GM06990 (cell line): ENCODE measurements at regions not wholly inside any gene's neighbourhood (a gene's known extent, or its start where the extent isn't known, plus 50 kb on each side); places are given as distances from the start of the nearest gene placed in this dataset.

Experiments used
- DNase-seq: peaks from one replicate; pipeline ENCODE4 v3.0.0-alpha.2; 2011; ENCODE audit not compliant: insufficient read length; ENCODE audit errors: extremely low read depth
- H3K27me3 ChIP-seq: replicated peaks from 2 replicates; pipeline ENCODE4 v1.6.0; 2011; ENCODE audit warnings: low read length; ENCODE audit not compliant: control insufficient read depth, insufficient read depth
- H3K36me3 ChIP-seq: 2 replicates; pipeline ENCODE4 v1.5.1; 2011; ENCODE audit warnings: low read length; ENCODE audit not compliant: control insufficient read depth, insufficient read depth
- H3K4me3 ChIP-seq: replicated peaks from 2 replicates; pipeline ENCODE4 v1.5.1; 2011; ENCODE audit warnings: low read depth, mild to moderate bottlenecking, control low read depth, low read length
- TF ChIP-seq, protein P1 (sequence below): IDR thresholded peaks from 2 replicates; pipeline ENCODE4 v1.5.1; 2011; ENCODE audit warnings: low read length, control low read depth, mild to moderate bottlenecking, inconsistent platforms; ENCODE audit not compliant: insufficient read depth, poor library complexity, severe bottlenecking

DNA sequence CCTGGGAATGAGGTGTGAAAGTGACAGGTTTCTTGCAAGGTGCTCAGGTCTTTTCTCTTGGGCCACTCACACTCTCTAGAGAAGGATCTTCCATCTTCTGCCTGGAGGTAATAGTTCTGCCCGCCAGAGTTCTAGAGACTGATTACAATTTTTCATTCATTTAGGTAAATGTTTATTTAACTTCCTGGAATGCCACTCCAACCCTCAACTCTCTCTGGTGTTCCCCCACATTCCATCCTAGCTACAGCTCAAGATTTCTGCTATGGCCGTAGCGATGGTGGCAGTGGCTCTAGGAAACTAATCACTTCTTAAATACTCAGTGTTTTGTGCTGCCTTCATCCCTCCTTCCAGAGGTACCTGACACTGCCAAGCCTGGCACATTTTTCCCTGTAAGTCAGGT lies 174.6 kb downstream of the WDR11 start:
- Histone ChIP-seq H3K4me3 (no peak overlapping the region), H3K36me3 (no peaks in the 10 kb centered on the region), H3K27me3 (no peaks in the 10 kb centered on the region)
- no peak for DNase-seq
- TF ChIP-seq, protein P1, sequence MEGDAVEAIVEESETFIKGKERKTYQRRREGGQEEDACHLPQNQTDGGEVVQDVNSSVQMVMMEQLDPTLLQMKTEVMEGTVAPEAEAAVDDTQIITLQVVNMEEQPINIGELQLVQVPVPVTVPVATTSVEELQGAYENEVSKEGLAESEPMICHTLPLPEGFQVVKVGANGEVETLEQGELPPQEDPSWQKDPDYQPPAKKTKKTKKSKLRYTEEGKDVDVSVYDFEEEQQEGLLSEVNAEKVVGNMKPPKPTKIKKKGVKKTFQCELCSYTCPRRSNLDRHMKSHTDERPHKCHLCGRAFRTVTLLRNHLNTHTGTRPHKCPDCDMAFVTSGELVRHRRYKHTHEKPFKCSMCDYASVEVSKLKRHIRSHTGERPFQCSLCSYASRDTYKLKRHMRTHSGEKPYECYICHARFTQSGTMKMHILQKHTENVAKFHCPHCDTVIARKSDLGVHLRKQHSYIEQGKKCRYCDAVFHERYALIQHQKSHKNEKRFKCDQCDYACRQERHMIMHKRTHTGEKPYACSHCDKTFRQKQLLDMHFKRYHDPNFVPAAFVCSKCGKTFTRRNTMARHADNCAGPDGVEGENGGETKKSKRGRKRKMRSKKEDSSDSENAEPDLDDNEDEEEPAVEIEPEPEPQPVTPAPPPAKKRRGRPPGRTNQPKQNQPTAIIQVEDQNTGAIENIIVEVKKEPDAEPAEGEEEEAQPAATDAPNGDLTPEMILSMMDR, result no peak

- no peaks in the 10 kb centered on the region for H3K27me3 ChIP-seq
- no peak overlapping the region for H3K4me3 ChIP-seq
- H3K36me3 ChIP-seq, result no peaks in the 10 kb centered on the region
- DNase-seq, result no peak
- TF ChIP-seq, protein P1, result no peak
Observed at GRCh38 chr10:121027371-121027770, 176.2 kb downstream of the WDR11 start.

GRCh38 chr10:121032460-121032859 lies 181.3 kb downstream of the WDR11 start:
- DNase-seq, result no peak

GRCh38 chr10:121033366-121033765 lies 182.2 kb downstream of the WDR11 start:
- no peaks in the 10 kb centered on the region for H3K36me3 ChIP-seq

More at GRCh38 chr10:121032460-121032859, 181.3 kb downstream of the WDR11 start:
- TF ChIP-seq, protein P1, result no peak
- no peak overlapping the region for H3K4me3 ChIP-seq
- no peaks in the 10 kb centered on the region for H3K36me3 ChIP-seq
- no peaks in the 10 kb centered on the region for H3K27me3 ChIP-seq

GRCh38 chr10:121036431-121036830 lies 185.3 kb downstream of the WDR11 start:
- H3K36me3 ChIP-seq, result no peaks in the 10 kb centered on the region
- TF ChIP-seq, protein P1, result no peak
- no peaks in the 10 kb centered on the region; the same call in 1 of the 2 replicates for H3K27me3 ChIP-seq
- no peak overlapping the region for H3K4me3 ChIP-seq
- DNase-seq, result no peak

More at GRCh38 chr10:121033366-121033765, 182.2 kb downstream of the WDR11 start:
- TF ChIP-seq, protein P1, result no peak
- Histone ChIP-seq H3K27me3 (no peaks in the 10 kb centered on the region), H3K4me3 (no peak overlapping the region)
- no peak for DNase-seq

GRCh38 chr10:121041499-121041898 lies 190.3 kb downstream of the WDR11 start:
- H3K36me3 ChIP-seq, result no peaks in the 10 kb centered on the region
- no peaks in the 10 kb centered on the region; the same call in none of the 2 replicates for H3K27me3 ChIP-seq
- no peak overlapping the region for H3K4me3 ChIP-seq
- DNase-seq, result no peak
- TF ChIP-seq, protein P1, result no peak
